GM18858 (cell line): ENCODE measurements at regions not wholly inside any gene's neighbourhood (a gene's known extent, or its start where the extent isn't known, plus 50 kb on each side); places are given as distances from the start of the nearest gene placed in this dataset.

Source experiments
- ATAC-seq: cut with Tn5 transposase; IDR thresholded peaks from one replicate; pipeline ENCODE4 v1.9.1; 2021; ENCODE audit not compliant: unreplicated experiment

DNA sequence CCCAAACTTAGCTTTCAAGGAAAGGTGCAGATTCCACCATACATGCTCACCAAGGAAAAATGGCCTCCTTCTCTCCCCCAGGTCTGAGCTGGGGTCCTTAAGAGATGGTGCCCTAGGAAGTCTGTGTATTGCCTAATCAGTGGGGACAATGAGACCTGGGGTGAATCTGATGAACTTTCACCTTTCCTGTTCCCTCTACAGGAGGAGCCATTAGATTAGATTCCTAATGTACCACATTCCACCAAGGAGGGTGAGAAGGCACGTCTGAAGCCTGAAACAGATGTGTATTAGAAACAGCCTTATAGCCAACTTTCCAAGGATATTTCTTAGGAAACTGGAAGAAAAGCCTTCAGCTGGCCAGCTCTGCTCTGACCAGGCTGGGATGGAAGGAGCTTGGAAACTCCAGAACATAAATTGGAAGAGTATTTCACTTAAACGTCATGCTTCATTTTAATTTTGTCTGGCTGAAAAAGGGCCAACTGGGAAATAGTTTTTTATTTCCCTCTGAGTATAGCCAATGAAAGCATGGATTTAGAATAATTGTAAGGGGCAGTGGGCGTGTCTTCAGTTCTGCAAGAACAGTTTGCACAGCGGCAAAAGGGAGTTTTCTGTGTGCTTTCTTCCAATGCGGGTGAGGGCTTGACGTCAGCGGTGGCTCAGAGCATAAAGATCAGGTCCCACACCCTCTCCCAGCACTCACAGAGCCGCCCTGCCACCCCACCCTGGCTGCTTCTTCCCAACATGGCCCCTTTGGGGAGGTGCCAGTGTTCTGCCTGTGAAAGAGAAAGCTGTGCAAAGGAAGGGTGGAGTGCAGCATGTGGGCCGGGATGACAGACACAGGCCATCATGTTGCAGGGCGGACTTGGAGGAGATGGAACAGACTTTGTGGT is 210.9 kb downstream of the ESM1 start:
- ATAC-seq, result no peak

DNA sequence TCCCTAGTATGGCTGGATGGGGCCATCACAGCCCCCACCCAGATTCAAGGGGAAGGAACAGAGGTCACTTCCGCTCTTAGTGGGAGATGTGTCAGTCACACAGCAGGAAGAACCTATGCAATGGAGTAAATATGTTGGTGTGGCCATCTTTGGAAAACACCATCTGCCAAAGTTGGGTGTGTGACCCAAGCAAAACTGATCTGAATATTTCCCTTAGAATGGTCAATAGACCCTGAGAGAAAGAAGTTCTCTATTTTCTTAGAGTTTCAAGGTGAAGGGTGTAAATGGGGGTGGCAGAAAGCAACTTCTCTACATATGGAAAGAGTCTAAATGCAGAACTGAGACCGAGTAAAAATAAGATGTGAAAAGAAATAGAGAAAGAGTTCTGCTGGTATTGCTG is 212.7 kb downstream of the ESM1 start:
- peak; percentile 39 for ATAC-seq

GRCh38 chr5:54772231-54772630 is 213.2 kb downstream of the ESM1 start:
- no peak for ATAC-seq

DNA sequence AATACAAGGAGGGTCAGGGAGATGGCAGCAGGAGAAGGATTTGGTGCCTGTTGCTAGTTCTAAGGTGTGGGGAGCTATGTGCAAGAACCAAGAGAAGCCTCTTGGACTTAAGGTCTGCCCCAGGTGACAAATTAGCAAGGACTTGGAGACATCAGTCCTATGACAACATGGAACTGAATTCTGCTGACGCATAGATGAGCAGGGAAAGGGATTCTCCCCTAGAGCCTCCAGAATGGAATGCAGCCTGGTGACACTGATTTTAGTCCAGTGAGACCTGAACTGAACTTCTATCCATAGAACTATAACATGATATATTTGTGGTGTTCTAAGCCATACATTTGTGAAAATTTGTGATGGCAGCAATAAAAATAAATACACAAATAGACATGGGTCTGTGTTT is 215.6 kb downstream of the ESM1 start:
- ATAC-seq, result no peak

- ATAC-seq, result no peak
These were observed 216.3 kb downstream of the ESM1 start for GRCh38 chr5:54769072-54769471.

DNA sequence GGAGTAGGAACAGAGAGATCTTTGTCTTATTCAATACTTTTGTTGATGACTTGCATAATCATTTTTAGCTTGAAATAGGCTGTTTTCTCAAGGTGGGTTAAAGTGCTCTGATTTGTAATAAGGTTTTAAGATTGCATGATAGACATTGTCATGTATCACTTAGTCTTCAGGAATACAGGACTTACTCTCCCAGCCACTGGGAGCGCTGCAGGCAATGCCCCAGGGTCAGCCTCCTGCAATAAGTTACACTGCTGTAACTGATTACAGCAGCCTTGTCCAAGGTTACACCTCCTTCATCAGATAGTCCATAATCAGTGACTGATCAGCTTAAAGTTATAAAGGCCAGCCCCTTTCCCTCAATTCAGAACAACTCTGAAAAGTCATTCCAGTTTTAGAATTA is 218.6 kb downstream of the ESM1 start:
- no peak for ATAC-seq

GRCh38 chr5:54765165-54766028 is 220.0 kb downstream of the ESM1 start:
- no peak for ATAC-seq

GRCh38 chr5:54764102-54765090 is 221.0 kb downstream of the ESM1 start:
- ATAC-seq, result no peak

DNA sequence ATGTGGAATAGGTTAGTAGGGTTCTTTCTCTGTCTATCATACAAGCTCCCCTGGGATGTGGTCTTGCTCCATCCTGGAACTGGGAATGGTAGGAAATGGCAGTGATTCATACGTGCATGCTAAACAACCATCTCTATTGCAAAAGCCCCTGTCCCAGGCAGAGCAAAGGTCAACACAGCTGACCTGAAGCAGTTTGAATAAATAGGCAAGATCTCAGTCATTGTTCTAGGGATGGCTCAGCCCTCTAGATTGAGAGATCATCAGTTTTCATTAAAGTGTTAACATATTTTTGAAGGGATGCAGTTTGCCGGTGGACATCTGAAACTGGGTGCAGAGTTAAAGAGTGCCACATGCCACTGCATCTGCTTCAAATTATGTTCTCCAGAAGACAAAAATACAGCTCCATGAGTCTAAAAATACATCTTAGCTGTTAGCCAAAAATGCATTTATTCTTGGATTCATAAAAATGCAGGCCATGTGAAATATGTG is 224.1 kb downstream of the ESM1 start:
- no peak for ATAC-seq

- no peak for ATAC-seq
These were observed 225.0 kb downstream of the ESM1 start for GRCh38 chr5:54760182-54760935.

DNA sequence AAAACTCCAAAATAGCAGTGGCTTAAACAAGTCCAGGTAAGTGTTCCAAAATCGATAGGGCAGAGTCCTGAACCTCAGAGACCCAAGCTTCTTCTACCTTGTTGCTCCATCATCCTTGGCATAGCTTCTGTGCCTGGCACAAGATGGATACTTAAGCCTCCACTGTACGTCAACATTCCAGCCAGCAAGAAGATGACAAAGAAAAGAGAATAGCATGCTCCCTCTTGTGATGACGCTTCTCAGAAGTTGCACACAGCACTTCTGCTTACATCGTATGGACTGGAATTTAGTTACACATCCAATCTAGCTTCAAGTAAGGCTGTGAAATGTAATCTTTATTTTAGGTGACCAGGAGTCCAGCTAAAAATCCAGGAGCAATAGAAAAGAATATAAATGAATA is 227.4 kb downstream of the ESM1 start:
- no peak for ATAC-seq

GRCh38 chr5:54757541-54757940 is 227.9 kb downstream of the ESM1 start:
- no peak for ATAC-seq

DNA sequence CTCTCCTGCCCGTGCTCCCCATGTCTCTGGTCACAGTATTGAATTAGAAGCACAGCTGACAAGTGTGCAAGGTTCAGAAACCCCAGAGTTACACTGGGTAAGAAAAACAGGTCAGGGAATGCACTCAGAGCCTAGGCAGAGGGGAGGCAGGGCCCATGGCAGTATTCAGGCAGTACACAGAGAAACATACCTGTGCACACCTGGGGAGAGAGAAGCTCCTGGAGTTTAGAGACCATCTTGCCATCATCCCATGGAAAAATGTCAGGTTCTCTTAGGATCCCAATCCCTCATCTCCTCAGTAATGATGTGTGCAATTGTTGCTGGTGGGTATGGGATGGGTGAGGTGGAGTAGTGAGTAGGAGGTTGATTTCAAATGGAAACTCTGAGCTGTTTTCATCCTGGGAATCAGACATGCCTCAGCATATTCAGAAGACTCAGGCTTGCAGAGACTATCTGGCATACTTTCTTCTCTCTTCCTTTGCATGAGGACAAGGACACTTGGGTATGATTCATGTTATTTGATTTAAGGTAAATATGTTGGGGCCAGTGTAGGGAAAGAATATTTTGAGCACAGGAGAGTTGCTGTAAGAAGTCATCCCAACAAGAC is 228.5 kb downstream of the ESM1 start:
- no peak for ATAC-seq

DNA sequence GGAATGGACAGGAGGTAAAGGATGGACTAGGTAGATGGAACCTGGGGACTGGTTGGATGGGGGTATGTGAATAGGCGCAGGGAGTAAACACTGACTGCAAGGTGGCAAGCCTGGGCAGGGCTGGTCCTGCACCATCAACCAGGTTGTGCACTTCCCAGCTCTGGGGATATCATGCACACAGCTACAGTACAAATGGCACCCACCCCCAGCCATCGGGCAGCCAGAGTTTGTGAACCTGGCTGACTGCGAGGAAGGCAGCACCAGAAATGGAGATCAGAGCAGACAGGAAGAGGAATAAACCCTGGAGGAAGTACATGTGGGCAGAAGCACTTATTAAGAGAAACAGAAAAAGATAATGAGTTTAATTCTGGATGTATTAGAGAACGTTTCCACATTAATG is 229.1 kb downstream of the ESM1 start:
- no peak for ATAC-seq

- no peak for ATAC-seq
These were observed 230.5 kb downstream of the ESM1 start for GRCh38 chr5:54754878-54755277.

- ATAC-seq, result no peak
These were observed 231.0 kb downstream of the ESM1 start for GRCh38 chr5:54754420-54754819.

DNA sequence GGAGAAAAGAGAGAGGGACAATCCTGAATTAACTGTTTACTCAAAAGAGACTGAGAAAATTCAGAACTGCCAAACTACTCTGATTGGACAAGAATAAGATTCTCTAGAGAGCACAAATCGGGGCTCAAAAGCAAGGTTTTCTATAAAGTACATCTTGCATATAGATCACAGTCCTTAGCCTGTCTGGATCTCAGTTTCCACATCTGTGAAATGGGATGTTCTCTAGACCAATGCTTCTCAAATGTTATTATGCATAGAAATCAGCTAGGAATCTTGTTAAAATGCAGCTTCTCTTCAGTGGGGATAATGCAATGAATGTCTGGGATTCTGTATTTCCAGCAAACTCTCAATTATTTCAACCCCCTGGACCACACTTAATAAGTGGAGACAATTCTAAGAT is 231.6 kb downstream of the ESM1 start:
- no peak for ATAC-seq

GRCh38 chr5:54753034-54753433 is 232.4 kb downstream of the ESM1 start:
- peak; percentile 94 for ATAC-seq

DNA sequence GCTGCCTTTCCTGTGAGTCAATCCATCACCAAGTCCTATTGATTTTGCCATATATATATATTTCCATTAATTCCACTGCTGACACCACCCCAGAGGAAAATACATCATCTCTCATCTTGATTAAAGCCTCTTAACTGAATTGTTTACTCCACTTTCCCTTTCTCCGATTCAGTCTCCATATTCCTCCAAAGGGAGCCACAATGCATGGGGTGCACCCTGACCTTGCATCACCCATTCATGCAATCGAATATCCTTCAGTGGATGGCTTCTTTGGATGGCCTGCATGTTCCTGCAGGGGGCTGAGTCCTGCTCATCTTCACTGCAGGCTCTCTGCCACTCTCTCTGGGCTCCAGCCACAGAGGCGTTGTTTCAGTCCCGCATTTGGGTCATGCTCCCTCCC is 231.0 kb downstream of the SNX18 start:
- no peak for ATAC-seq
